ENCODE measurements at regions not wholly inside any gene's neighbourhood (a gene's known extent, or its start where the extent isn't known, plus 50 kb on each side); places are given as distances from the start of the nearest gene placed in this dataset.

DNA sequence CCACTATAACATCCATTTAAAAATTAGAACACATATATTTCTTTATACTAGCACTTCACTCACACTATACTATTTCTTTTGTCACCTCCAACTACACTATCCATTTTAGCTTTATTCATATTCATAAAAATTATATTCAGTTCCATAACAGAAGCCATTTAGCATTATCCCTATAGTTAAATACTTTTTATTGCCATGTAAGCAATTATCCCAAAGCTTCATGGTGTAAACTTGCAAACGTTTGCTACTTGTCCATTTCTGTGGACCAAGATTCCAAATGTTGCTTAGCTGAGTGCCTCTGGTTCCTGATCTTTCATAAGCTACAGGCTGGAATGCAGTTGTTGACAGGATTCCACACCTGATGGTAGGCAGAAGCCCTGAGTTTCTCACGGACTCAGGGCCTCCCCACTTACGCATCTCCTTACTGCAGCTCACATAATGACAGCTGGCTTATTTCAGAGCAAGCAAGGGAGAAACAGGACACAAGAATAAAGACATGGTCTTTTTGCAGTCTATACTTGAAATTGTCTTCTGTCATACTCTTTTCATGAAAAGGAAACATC is 1584.8 kb downstream of the SLITRK5 start:
- TF ChIP-seq, protein P1, sequence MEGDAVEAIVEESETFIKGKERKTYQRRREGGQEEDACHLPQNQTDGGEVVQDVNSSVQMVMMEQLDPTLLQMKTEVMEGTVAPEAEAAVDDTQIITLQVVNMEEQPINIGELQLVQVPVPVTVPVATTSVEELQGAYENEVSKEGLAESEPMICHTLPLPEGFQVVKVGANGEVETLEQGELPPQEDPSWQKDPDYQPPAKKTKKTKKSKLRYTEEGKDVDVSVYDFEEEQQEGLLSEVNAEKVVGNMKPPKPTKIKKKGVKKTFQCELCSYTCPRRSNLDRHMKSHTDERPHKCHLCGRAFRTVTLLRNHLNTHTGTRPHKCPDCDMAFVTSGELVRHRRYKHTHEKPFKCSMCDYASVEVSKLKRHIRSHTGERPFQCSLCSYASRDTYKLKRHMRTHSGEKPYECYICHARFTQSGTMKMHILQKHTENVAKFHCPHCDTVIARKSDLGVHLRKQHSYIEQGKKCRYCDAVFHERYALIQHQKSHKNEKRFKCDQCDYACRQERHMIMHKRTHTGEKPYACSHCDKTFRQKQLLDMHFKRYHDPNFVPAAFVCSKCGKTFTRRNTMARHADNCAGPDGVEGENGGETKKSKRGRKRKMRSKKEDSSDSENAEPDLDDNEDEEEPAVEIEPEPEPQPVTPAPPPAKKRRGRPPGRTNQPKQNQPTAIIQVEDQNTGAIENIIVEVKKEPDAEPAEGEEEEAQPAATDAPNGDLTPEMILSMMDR (IDR thresholded peaks at IDR 0.05) = no peak
- TF ChIP-seq POLR2A (IDR thresholded peaks at IDR 0.05) = no peak

Measured in gastroesophageal sphincter (tissue), 3 donors.